GM21515 (cell line): ENCODE measurements at regions not wholly inside any gene's neighbourhood (a gene's known extent, or its start where the extent isn't known, plus 50 kb on each side); places are given as distances from the start of the nearest gene placed in this dataset.
"Not testable (repeated sequence)": the region's sequence is repeated elsewhere in the genome, so short reads cannot be mapped to it uniquely, and the experiment has no call there.

Experiments used
- ATAC-seq: cut with Tn5 transposase; IDR thresholded peaks from one replicate; pipeline ENCODE4 v1.9.1; 2021; ENCODE audit not compliant: unreplicated experiment

DNA sequence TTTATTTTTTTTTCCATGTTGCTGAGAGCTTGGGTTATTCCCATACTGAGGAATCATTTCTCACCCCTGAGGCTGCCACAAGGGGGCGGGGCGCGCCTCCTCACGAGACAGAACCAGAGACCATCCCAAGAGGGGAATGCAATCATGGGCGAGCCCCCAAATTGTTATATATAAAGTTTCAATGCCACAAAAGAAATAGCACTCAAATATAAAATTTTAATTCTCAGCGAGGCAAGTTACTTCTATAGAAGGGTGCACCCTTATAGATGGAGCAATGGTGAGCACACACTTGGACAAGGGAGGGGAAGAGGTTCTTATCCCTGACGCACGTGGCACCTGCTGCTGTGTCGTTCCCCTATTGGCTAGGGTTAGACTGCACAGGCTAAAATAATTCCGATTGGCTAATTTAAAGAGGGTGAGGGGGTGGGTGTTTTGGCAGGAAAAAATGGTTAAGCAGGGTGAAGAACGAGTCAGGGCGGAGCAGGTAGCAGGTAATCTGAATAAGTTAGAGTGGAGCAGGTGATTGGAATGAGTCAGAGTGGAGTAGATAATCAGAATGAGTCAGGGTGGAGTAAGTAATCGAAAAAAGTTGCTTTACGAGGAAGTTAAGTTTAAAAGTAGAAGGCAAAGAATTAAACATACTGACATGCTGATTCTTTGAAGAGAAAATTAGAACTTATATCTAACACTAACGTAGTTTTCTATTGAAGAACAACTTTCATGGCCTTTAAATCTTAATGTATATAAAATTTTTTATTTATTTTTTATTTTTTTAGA lies 177.5 kb downstream of the MTCL1 start:
- ATAC-seq = no peak

DNA sequence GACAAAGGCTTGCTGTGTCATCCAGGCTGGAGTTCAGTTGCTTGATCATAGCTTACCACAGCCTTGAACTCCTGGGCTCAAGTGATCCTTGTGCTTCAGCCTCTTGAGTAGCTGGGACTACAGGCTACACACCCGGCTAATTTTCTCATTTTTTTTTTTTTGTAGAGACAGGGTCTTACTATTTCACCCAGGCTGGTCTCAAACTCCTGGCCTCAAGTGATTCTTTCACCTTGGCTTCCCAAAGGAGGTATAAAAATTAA lies 178.0 kb downstream of the MTCL1 start:
- no peak for ATAC-seq

DNA sequence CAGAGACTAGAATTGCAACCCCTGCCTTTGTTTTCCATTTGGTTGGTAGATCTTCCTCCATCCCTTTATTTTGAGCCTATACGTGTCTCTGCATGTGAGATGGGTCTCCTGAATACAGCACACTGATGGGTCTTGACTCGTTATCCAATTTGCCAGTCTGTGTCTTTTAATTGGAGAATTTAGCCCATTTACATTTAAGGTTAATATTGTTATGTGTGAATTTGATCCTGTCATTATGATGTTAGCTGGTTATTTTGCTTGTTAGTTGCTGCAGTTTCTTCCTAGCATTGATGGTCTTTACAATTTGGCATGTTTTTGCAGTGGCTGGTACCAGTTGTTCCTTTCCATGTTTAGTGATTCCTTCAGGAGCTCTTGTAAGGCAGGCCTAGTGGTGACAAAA lies 182.5 kb downstream of the MTCL1 start:
- ATAC-seq = not testable (repeated sequence)

DNA sequence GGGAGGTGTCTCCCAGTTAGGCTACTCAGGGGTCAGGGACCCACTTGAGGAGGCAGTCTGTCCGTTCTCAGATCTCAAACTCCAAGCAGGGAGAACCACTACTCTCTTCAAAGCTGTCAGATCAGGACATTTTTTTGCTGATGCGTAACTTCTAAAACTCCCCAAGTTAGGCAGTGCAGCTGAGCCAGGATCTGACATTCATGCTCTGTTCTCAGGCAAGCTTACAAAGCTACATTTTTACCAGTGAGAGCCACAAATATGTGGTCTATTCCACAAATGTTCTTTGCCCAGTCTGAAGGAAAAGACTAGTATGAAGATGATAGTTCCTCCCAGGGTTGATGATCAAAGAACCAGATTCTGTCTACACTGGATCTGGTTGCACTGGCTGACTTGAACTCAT lies 184.1 kb downstream of the MTCL1 start:
- ATAC-seq = no peak

DNA sequence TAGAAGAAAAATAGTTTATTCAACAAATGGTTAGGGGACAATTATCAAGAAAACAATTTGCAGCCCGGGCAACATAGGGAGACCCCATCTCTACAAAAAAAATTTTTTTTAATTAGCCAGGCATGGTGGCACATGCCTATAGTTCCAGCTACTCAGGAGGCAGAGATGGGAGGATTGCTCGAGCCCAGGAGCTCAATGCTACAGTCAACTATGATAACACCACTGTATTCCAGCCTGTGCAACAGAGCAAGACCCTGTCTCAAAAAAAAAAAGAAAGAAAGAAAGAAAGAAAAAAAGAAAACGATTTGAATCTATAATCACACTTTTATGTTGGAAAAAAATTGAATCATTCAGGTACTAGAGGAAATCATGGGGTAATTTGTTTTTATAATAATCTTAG lies 185.1 kb downstream of the MTCL1 start:
- ATAC-seq = not testable (repeated sequence)

DNA sequence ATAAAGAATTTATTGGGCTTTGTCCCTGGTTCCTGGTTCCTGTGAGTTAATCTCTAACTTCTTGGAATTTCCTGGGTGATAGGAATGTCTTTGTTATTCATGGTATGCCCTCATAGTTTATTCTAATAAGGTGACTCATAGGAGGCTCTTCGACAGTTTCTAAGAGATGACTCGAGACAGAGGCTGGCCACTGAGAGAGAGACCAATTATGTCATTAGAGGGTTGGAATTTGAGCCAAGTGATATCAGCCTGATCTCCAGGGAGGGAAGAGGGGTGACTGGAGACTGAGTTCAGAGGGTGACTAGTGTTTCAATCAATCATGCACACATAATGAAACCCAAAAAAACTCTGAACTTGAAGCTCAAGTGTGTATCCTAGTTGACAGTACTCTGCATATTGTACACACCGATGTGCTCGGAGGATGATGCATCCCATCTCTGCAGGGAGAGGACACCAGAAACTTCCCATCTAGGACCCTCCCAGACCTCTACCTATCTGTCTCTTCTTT lies 185.7 kb downstream of the MTCL1 start:
- ATAC-seq = no peak

DNA sequence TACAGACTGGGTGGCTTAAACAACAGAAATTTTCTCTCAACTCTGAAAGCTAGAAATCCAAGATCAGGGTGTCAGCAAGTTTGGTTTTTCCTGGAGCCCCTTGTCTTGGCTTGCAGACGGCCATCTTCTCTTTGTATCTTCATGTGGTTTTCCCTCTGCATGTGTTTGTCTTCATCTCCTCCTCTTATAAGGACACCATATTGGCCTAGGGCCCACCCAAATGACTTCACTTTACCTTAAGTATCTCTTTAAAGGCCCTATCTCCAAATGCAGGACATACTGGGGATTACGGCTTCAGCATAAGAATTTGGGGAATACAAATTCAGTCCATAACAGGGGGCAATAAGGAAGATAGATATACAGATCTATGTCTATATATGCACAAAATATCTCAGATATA lies 187.9 kb downstream of the MTCL1 start:
- ATAC-seq = no peak

DNA sequence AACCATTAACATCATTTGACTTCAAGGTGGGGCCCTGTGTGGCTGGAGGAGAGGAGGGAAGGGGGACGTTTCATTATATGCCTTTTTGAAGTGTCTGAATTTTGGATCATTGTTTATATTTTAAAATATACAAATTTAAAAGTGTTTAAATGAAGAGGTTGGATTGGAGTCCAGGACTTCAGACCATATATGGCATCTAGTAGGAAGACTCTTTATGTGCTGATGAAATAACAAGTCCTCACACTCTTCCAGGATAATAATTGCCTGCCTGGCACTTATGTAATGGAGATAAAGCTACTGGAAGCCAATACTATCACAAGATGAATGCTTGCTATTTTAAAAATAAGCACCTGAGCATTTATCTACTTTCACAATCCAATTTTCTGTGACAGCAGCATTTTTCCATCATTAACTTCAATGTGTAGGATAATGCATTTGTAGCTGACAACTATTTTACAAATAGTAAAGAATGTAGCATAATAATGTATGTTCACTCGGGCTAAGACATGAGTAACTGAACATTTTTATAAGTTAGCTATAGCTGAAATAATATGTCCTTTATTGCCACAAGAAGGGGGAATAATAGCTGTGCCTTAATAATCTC lies 188.4 kb downstream of the MTCL1 start:
- ATAC-seq = no peak

DNA sequence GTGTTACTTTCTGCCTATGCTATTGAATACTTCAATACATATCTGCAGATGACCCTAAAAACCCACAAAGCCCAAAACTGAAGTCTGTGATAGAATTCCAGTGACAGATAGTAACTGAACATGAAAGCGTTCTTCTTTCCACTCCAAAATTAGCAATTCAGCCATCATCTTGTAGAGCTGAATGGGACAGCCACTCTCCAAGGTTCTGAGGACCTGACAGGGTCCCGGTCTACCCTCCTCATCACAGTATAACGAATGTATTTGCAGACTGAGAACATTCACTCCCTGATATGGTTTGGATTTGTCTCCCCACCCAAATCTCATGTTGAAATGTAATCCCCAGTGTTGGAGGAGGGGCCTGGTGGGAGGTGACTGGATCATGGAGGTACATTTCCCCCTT lies 189.5 kb downstream of the MTCL1 start:
- ATAC-seq = no peak

DNA sequence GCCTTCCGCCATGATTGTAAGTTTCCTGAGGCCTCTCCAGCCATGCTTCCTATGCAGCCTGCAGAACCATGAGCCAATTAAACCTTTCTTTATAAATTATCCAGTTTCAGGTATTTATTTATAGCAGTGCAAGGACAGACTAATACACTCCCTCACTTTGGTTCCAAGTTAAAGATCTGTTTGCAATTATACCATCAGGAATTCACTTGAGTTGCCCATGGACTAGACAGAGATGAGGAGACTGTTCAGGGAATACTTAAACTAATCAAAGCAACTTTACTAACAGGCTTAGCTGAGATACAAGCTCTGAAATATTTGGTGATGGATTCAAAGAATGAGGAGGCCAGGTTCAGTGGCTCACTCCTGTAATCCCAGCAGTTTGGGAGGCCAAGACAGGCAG lies 190.0 kb downstream of the MTCL1 start:
- ATAC-seq = no peak

DNA sequence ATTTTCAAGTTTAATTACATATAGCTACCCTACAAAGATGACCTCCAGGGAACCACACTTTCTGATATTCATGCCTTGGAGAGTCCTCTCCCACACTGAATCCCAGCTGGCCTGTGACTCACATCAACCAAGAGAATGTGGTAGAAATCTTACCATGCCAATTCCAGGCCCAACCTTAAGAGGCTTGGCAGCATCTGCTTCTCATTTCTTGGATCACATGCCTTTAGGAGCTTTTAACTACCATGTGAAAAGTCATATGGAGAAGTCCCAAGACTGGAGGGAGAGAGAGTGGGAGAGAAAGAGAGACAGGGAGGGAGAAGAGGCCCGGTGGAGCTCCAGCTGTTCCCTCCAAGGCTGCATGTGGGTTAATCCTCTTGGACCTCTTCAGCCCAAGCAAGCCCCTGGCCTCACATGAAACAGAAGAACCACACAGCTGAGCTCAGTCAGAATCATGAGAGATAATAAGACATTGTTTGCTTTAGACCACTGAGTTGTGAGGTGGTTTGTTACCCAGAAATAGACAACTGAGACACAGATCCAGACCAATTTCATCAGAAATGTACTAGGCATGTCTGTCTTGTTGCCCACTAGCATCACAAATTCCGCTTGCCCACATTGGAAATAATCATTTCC lies 190.7 kb downstream of the MTCL1 start:
- no peak for ATAC-seq

DNA sequence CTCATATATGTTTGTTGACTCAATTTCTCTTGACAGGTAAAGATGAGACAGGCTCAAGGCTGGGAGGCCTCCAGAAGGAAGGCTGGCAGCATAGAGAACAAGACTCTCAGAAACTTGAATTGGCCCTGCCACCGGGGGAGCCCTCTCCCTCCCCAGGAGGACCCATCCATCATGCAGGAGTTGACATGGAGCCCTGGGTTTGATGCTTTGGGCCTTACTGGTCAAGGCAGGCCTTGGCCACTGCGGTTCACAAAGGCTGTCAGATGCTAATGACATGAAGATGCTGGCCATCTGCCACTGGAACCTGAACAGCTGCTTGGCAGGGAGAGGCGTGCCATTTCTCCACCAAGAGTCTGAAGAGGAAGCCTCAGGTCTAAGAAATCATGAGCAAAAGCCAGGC lies 193.6 kb downstream of the MTCL1 start:
- ATAC-seq = no peak

DNA sequence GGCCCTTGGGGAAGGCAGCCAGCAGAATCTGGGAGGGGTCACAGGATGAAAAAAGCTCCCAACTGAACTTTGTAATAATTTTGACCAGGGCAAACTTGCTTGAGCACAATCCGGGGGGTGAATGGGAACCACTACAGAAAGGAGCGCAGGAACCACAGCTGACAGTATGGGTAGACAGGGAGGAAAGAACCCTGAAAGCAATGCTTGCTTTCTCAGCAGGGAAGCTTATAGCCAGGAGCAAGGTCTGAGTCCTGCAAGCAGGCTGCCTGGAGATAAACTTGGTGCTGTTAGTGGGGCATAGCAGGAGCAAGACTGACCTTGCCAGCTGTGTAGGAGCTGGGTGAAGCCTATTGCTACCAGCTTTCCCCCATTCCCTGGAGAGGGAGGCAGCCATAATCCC lies 195.2 kb downstream of the MTCL1 start:
- no peak for ATAC-seq

DNA sequence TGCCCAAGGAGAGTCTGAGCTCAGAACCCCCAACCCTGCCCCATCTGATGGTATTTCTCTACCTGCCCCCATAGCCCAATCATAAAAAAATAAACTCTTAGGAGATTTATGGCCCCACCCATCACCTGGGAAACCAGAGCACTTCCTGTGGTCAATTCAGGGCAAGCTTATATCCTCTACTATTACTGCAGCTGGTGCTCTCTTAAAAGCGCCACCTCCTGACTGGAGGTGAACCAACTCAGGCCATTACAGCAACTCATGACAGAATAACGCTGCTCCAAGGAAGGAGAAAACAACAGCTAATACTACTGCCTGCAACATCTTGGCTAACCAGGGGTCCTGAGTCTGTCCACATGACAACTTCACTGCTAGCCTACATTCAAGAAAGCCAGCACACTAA lies 195.7 kb downstream of the MTCL1 start:
- ATAC-seq = no peak

DNA sequence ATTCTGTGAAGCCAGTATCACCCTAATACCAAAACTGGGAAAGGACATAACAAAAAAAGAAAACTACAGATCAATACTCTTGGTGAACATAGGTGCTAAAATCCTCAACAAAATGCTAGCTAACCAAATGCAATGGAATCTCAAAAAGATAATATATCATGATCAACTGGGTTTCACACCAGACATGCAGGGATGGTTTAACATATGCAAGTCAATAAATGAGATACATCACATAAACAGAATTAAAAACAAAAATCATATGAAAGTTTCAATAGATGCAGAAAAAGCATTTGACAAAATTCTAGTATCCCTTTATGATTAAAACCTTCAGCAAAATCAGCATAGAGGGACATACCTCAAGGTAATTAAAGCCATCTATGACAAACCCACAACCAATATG lies 198.2 kb upstream of the NDUFV2 start:
- ATAC-seq = no peak

DNA sequence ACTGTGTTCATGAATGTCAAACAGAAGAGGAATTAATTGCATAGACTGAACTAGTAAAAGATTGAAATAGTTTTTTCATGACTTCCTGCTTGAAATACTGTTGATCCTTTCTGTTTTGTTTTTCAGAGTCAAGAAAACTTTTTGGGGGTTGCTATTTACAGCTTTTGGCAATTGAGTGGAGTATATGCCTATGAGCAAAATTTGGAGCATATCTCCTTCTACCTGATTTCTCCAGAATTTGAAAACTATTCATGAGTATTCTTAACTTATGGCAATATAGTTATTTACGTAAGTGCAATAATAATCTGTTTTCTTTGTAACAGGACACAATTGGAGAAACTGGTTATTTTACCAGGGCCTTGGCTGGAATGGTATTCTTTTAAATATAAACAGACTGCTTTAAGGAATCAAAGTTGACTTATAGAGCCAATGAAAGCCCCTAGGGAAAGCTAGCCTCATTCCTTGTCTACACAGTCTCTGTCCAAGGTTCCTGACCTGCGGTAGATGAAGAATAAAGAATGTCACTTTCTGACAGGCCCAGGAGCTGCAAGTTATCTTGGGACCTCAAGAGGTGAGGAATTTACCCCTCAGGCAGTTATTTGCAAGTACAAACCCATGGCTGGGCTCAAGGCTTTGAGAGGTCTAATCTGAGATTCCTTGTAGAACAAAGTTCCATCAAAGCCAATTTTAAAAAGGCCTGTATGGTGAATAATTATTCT lies 193.5 kb upstream of the NDUFV2 start:
- no peak for ATAC-seq

DNA sequence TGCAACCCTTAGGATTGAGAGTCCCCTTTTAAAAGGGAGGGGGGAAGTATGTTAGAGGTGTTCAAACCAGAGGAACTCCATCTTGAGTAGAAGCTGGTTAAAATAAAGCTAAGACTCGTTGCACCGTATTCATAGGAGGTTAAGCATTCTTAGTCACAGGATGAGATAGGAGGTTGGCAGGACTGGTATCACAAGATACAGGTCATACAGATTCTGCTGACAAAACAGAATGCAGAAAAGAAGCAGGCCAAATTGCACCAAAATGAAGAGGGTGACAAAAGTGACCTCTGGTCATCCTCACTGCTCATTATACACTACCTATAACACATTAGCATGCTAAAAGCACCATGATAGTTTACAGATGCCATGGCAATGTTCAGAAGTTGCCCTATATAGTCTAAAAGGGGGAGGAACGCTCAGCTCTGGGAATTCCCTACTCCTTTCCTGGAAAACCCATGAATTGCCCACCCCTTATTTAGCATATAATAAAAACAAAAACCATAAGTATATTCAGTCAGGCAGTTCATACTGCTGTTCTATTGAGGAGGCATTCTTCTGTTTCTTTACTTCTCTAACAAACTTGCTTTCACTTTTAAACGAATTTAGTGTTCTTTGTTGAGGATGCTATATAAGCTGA lies 192.2 kb upstream of the NDUFV2 start:
- ATAC-seq = no peak

DNA sequence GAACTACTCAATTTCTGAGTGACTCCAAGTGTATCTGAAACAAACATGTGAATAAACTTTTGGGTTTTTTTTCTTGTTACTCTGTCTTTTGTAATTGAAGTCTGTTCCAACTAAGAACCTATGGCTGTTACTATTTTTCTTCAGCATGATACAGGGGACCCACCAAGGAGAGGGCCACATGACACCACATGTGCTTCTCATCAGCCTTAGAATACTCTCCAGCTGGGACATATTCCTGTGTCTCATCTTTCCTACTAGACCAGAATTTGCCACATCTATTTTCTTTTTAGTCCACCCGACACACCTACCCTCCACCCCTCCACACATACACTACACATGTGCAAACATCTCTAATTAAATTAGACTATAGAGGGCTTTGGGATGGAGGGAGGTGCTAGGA lies 191.7 kb upstream of the NDUFV2 start:
- no peak for ATAC-seq

DNA sequence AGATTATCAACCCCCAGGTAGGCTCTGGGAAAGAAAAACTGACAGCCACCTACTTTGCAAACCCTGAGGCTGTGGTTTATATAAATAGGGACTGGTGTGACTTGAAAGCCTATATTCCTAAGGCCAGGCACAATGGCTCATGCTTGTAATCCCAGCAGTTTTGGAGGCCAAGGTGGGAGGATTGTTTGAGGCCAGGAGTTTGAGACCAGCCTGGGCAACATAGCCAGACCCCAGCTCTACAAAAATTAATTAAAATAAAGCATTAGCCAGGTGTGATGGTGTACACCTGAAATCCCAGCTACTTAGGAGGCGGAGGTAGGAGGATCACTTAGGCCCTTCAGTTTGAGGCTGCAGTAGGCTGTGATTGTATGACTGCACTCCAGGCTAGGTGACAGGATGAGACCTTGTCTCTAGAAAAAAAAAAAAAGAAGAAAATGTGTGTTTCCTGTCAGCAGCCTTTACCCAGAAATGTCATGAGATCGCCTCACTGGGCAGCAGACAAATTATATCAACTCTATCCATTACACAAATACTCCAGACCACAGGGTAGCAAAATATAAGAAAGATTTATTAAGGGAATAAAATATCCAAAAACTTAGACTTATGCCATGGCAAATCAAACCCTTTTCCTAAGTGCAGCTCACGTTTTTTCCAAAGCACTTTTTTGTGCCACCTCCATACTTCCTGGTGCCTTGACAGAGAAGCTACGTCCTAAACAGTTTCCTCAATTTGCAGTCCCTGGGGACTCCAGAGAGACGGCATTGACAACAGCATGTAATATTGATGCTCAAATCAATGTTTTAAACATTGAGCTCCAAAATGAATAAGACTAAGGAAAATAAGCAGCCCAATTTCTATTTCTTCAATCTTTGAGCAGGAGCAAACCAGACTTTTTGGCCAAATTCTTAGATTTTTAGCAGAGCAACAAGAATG lies 190.8 kb upstream of the NDUFV2 start:
- no peak for ATAC-seq
